ENCODE measurements at regions not wholly inside any gene's neighbourhood (a gene's known extent, or its start where the extent isn't known, plus 50 kb on each side); places are given as distances from the start of the nearest gene placed in this dataset.

- Histone ChIP-seq H3K9ac (ENCODE audit: low read length) (no peak overlapping the region), H3F3A (ENCODE audit: insufficient read depth, low read length, poor library complexity, severe bottlenecking) (peaks cover 6% of the 10 kb centered on the region), H3K36me3 (ENCODE audit: insufficient read depth, low read length) (no peaks in the 10 kb centered on the region), H3K4me2 (ENCODE audit: low read length) (peak overlapping the region; percentile 1), H3K9me2 (ENCODE audit: insufficient read depth, low read length) (no peaks in the 10 kb centered on the region), H3K27ac (ENCODE audit: low read length) (no peak overlapping the region), H3K9me3 (ENCODE audit: low read length) (no peaks in the 10 kb centered on the region), H3K27me3 (ENCODE audit: insufficient read depth, low read depth, low read length) (no peaks in the 10 kb centered on the region), H4K20me1 (ENCODE audit: insufficient read depth) (no peaks in the 10 kb centered on the region), H2AFZ (ENCODE audit: low read depth, low read length) (no peak overlapping the region), H3K4me3 (ENCODE audit: low read length) (peak overlapping the region; percentile 22), H3K79me2 (replicated peaks; ENCODE audit: insufficient read depth, low read length) (no peaks in the 10 kb centered on the region)
- peak; percentile 11 for TF ChIP-seq EP300 (conservative IDR thresholded peaks at IDR 0.05; ENCODE audit: poor library complexity, severe bottlenecking)
- no peak for TF ChIP-seq SMC3 (conservative IDR thresholded peaks at IDR 0.05; ENCODE audit: poor library complexity)
Measured at GRCh38 chr14:83133981-83134645, 1600.5 kb upstream of the SEL1L start.

- Histone ChIP-seq H3K4me3 (ENCODE audit: low read length) (no peak overlapping the region), H3K9ac (ENCODE audit: low read length) (no peak overlapping the region), H3K27ac (ENCODE audit: low read length) (no peak overlapping the region), H3K4me2 (ENCODE audit: low read length) (no peak overlapping the region), H4K20me1 (ENCODE audit: insufficient read depth) (no peaks in the 10 kb centered on the region), H3K9me3 (ENCODE audit: low read length) (no peaks in the 10 kb centered on the region), H3F3A (ENCODE audit: insufficient read depth, low read length, poor library complexity, severe bottlenecking) (no peaks in the 10 kb centered on the region), H2AFZ (ENCODE audit: low read depth, low read length) (no peak overlapping the region), H3K27me3 (ENCODE audit: insufficient read depth, low read depth, low read length) (no peaks in the 10 kb centered on the region), H3K9me2 (ENCODE audit: insufficient read depth, low read length) (no peaks in the 10 kb centered on the region), H3K79me2 (replicated peaks; ENCODE audit: insufficient read depth, low read length) (no peaks in the 10 kb centered on the region), H3K36me3 (ENCODE audit: insufficient read depth, low read length) (no peaks in the 10 kb centered on the region)
- no peak for TF ChIP-seq RAD21 (conservative IDR thresholded peaks at IDR 0.05)
Measured at GRCh38 chr14:83140756-83141155, 1607.1 kb upstream of the SEL1L start.

- H3K4me2 ChIP-seq (ENCODE audit: low read length) = no peak overlapping the region
- H3K27ac ChIP-seq (ENCODE audit: low read length) = no peak overlapping the region
- no peak overlapping the region for H3K9ac ChIP-seq (ENCODE audit: low read length)
- H2AFZ ChIP-seq (ENCODE audit: low read depth, low read length) = no peak overlapping the region
- H3K36me3 ChIP-seq (ENCODE audit: insufficient read depth, low read length) = no peaks in the 10 kb centered on the region
- H3K4me3 ChIP-seq (ENCODE audit: low read length) = no peak overlapping the region
- H3K9me3 ChIP-seq (ENCODE audit: low read length) = no peaks in the 10 kb centered on the region
- no peaks in the 10 kb centered on the region for H3K79me2 ChIP-seq (replicated peaks; ENCODE audit: insufficient read depth, low read length)
- no peaks in the 10 kb centered on the region for H3K27me3 ChIP-seq (ENCODE audit: insufficient read depth, low read depth, low read length)
- no peaks in the 10 kb centered on the region for H3K9me2 ChIP-seq (ENCODE audit: insufficient read depth, low read length)
- H4K20me1 ChIP-seq (ENCODE audit: insufficient read depth) = no peaks in the 10 kb centered on the region
- no peaks in the 10 kb centered on the region for H3F3A ChIP-seq (ENCODE audit: insufficient read depth, low read length, poor library complexity, severe bottlenecking)
- TF ChIP-seq REST (IDR thresholded peaks at IDR 0.05; ENCODE audit: borderline replicate concordance) = no peak
- no peak for TF ChIP-seq SMC3 (conservative IDR thresholded peaks at IDR 0.05; ENCODE audit: poor library complexity)
- no peak for TF ChIP-seq EP300 (conservative IDR thresholded peaks at IDR 0.05; ENCODE audit: poor library complexity, severe bottlenecking)
- TF ChIP-seq TAF1 (IDR thresholded peaks at IDR 0.05; ENCODE audit: low read depth) = no peak
- TF ChIP-seq POLR2AphosphoS5 (IDR thresholded peaks at IDR 0.05) = no peak
- no peak for TF ChIP-seq MXI1 (conservative IDR thresholded peaks at IDR 0.05; ENCODE audit: poor library complexity, severe bottlenecking)
- TF ChIP-seq CTCF (IDR thresholded peaks at IDR 0.05; ENCODE audit: poor library complexity, severe bottlenecking) = no peak
- no peak for TF ChIP-seq EZH2 (IDR thresholded peaks at IDR 0.05; ENCODE audit: borderline replicate concordance, insufficient read depth, low read length, poor library complexity, severe bottlenecking)
Measured at GRCh38 chr14:83147006-83147405, 1613.4 kb upstream of the SEL1L start.
